HG03442 (cell line): ENCODE measurements at regions not wholly inside any gene's neighbourhood (a gene's known extent, or its start where the extent isn't known, plus 50 kb on each side); places are given as distances from the start of the nearest gene placed in this dataset.

Experiments
- ATAC-seq: cut with Tn5 transposase; IDR thresholded peaks from one replicate; pipeline ENCODE4 v1.9.1; 2021; ENCODE audit warnings: mild to moderate bottlenecking, moderate library complexity; ENCODE audit not compliant: unreplicated experiment

DNA sequence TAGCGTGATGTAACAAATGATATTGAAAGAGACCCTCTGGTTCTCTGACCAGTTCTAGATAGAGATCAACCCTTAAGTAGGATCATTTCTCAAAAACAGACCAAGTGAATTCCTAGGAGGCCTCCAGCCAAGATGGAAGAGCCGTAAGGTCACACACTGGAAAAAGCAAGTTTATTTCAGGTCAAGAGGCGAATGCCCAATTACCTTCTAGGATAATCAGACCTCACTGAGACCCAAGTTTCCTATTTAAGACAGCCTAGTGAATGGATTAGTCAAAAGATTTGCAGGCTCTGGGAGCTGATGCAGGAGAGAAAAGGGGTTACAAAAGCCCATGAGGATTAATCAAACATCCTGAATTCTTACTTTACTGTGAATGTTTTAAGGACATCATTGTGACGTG, 486.1 kb upstream of the NRP1 start:
- ATAC-seq, result no peak

DNA sequence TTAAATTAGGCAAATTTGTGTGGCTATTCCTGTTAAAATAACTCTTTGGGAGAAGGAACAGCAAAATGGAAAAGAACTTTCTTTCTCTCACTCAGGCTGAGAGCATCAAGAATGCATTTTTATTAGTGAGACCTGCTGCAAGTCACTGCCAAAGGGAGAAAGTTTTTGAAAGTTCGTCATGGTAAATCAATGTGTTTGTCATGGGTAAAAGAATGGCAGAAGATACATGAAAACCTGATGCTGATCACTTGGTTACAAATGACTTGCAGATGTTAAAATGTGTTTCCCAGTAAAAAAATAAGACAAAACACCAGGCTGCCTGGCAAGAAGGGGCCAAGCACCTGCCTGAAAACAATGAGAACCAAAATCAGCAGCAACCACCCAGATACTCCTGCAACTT, 484.7 kb upstream of the NRP1 start:
- ATAC-seq, result no peak

DNA sequence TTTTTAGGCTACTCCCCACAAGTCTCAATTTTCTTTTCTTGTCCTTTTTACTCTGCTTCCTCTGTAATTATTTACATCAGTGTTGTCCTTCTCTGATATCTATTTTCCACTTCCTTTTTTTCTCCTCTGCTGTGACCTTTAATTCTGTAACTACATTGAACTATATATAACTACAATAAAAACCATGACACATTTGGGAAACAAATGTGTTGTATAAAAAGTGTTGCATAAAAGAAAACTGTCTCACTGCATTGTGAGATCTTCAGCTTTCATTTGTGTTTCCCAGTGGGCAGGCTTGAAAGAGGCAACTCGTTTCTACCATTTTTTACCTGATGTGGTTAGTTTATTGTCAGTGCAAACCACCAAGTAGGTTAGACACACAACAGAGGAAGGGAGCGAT, 483.9 kb upstream of the NRP1 start:
- no peak for ATAC-seq

DNA sequence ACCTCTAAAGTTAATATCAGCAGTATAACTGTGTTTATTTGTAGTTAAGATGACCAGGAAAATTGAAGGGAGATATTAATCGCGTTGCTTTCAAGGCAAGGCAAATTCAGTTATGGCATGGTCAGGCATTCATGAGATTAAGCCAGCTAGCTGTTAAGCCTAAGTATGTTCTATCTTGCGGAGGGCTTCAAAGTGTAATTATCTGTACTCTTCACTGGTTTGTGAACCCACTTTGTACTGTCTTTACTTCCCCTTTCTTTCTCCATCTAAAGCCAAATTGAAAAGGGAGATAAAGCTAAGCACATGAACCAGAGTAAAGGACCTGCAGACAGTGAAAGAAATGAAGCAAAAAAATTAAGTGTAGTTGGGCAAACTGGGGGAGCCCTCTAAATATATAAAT, 483.1 kb upstream of the NRP1 start:
- no peak for ATAC-seq

DNA sequence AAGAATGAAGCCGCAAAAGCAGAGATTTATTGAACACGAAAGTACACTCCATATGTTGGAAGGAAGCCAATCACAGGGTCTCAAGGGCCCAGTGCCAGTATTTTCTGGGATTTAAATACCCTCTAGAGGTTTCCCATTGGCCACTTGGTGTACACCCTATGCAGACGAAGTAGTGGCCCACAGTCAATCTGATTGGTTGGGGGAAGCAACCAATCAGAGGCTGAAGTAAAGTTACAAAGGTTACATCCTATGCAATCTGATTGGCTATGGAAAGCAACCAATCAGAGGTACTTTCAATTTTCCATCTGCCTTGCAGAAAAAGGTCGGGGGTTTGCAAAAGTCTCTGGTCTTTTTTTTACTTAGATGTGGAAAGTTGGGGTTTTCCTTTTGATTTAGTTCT, 481.3 kb upstream of the NRP1 start:
- no peak for ATAC-seq

DNA sequence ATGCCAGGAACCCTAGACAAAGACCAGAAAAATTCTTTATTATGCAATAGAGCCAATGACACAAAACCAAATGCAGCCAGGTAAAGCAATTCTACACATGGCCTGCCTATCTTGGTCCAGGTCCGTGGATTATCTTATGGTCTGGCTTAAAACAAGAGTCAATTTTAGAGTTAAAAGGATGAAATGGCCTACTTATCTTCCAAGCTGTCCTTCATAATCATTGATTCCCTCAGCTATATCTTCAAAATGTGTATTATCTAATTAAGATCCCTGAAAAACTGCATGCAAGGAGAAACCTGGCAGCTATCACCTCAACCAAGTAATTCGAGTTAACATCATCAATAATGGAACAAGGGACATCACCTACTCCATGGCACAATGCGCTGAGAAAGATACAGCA, 479.4 kb upstream of the NRP1 start:
- ATAC-seq, result no peak

DNA sequence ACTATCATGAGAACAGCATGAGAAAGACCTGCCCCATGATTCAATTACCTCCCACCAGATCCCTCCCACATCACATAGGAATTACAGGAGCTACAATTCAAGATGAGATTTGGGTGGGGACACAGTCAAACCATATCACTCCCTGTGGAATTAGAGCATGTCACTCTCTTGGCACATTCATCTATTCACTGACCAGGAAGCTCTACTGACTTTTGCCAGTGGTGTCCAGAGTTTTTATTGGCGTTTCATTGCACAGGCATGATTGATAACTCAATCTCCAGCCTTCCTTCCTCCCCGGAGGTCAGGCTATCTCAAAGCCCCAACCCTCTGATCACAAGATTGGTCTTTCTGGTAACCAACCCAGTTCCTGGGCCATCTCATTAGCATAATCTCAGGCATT, 478.9 kb upstream of the NRP1 start:
- ATAC-seq, result no peak

DNA sequence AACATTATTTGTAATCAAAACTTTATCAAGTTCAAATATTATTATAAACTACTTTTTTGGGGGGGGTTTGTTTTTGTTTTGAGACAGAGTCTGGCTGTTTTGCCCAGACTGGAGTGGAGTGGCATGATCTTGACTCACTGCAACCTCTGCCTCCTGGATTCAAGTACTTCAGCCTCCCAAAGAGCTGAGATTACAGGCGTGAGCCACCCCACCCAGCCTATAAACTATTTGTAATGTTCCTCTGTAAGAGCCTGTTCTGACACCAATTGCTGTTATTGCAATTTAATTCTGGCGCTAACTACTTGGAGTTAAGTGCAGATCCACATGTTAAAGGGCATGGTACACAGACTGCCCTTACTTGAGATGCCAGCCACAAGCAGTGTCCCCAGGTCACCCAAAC, 478.1 kb upstream of the NRP1 start:
- ATAC-seq, result no peak

DNA sequence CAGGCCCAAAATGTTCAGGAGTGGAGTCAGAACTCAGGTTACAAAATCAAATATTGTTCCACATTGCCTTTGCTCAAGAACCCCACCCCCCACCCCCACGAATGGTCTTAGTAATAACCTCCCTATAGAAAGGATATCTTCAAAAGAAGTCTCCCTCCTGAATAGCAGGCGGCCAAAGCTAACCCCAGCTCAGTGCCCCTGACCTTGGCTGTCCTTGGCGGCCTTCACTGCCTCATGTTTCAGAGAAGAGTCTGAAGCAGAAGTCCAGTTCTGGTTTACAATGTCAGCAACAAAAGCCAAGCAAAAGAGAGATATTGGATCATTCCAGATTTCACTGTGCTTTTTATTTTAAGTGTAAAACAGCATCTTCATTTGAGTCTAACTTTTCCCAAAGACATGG, 476.5 kb upstream of the NRP1 start:
- ATAC-seq, result no peak

DNA sequence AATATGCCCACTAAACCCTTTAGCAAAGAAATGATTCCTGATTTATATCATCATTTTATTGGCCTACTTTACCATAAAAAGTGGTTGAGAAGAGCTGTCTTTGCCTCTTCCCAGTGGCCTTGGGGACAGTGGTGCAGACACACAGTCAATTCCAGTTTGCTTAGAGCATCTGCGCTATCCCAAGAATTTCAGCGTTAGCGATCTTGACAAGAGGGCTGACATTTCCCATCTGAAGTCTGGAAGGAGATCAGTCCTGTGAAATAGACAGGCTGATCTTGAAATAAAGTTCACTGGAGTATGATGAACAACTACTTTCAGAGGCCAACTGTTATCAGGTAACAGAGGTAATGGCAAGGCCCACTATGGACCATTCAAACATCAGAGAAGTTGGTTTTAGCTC, 475.3 kb upstream of the NRP1 start:
- ATAC-seq, result no peak

DNA sequence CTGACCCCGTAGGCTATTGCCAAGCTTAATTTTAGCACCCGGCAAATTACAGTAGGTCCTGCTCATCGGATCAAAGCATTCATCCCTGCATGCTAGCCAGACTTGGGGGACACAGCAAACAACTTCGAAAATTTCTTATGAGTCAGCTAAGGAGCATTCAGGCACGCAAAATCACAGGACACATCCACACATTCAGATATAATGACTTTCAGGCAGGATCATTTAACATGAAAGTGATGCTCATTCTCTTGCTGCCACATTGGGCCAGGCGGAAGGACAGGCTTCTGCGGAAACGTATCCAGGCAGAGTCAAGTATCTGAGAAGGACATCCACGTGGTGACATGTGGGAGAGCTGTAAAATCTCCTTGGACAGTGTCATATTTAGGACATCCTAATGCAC, 474.0 kb upstream of the NRP1 start:
- no peak for ATAC-seq

DNA sequence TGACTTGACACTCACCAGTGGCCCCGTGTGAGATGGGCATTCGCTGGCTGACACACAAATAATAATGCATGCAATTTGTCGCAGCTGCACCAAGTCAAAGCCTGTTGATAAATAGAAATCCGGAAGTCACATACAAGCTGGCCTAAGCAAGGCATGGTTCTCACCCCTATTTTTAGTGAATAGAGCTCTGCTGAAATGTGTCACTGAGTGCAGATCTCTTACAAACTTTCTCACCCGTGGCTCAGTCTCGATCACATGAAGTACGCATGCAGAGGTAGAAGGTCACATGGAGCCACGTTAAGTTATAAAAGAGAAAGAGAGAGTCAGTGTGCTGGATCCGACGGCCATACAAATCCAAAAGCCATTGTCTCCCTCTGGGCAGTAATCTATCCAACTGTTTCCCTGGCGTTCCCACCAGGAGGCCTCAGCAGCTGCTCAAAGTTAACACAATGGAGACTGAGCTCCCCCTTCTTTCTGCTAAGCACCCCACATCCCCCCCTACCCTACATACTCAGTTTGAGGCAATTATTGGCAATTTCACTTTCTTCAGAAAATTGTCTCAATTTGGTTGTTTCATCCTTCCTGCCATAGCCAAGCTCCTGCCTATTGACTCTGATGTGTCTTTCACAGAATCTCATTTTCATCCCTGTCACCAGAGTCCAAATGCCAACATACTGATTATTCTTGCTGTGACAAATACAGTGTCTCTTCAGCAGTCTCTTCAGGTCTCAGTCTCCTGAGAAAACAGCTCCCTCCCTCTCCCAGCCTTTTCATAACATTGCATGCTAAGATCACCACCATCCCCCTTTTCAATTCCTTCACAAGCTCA, 473.3 kb upstream of the NRP1 start:
- no peak for ATAC-seq

DNA sequence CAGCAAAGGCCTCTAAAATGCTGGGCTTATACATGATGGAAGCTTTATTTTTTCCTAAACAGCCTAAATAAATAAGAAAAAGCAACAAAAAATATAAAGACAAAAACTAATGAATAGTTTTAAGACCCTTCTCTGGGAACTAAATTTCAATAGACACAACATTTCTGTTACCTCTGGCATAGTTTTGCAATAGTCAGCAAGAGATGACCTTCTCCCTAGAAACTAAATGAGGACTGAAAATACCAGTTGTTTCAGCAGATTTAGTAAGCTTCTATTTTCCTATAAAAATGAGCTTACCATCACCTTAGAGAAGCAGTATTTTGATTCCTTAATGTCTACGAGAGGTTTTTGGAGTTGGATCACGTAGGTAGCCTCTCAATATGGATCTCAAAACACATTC, 471.4 kb upstream of the NRP1 start:
- ATAC-seq, result no peak

DNA sequence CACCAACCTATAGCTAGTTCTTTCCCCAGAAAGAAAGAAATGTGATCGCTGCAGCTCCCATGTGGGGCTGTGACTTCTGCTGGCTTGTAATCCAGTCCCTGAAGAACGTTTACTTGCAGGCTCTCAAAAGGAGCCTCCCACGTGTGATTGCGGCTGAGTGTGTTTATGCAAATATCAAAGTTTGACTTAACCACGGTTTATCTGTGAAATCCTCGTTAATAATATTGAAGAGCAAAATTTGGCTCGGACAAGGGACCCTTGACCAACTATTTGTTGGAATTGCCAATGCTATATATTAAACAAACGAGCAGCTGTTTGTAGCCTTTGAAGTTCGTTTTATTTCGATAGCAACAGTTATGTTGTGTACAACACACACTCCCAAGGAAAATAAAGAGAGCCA, 470.1 kb upstream of the NRP1 start:
- no peak for ATAC-seq

DNA sequence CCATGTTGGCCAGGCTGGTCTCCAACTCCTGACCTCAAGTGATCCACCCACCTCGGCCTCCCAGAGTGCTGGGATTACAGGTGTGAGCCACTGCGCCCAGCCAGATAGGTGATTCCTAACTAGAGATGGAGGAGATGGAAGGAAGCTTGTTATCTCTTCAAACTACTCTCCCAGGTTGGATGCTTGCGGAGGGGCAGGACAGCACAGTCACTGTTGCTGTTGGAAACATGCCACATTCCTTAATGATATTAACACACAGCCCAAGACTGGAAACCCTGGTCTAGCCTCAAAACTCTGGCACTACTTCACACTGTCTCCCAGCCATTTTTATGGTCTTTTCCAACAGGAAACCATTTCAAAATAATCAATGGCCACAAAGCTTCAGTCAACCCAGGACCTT, 468.8 kb upstream of the NRP1 start:
- ATAC-seq, result no peak

DNA sequence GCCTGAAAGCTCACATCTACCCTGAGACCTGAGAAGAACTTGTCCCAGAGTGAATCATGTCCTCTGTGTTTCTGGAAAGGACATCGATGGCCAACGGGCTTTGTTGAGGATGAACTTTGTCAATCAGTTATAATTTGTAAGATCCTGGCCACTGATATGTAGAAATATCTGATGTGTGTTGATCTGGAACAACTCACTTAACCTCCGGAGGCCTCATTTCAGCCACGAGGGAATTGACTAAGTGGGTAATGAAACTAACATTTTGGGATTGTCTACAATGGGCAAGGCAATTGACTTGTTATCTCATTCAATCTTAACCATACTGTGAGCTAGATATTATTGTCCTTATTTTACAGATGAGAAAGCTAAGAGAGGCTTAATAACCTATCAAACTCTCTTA, 468.1 kb upstream of the NRP1 start:
- ATAC-seq, result no peak

DNA sequence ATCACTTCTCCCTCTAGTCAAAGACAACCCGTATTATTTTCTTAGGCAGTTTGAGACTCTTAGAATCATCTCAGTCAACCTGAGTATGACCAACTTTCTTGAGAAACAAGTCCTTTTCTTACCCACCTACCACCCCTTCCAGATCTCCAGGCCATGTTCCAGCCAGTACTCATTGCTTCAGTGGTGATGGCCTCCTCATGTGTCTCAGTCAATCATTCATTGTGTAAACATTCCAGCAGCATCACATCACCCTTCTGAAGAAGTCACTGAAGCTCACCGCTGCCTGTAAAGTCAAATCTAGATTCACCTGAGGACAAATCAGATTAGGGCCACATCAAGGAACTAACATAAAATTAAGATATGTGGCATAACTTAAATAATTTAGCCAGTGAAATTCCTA, 467.2 kb upstream of the NRP1 start:
- no peak for ATAC-seq

DNA sequence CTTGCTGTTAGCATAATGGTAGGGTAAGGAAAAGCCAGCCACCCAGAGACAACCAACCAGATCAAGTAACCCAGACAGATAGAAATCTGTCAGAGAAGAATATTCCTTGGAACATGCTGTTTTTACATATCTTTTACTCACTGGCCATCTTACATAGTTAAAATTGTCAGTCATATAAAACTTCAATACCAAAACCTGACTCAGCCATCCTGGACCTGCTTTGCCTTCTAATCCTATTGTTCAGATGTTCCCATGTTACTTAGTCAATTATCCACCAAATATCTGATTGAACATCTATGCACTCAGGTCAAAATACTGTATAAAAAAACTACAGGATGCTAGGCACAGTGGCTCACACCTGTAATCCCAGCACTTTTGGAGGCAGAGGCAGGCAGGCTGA, 466.5 kb upstream of the NRP1 start:
- no peak for ATAC-seq

DNA sequence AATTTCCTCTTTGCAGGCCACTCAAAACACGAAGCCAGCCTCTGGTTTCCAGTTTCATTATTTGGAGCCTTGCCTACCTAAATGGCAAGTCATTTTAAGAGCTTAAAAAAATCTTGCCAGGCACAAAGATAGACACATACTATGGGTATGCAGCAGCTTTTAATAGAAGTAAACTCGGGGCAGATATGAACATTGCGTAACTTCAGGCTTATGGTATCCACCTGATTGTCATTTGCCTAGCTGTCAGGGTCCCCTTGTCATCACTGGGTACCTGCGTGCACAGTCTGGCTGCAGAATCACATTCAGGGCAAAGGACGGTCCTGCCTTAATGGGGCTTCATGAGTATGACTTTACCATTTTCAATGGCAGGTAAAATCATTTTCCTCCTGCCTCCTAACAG, 466.1 kb upstream of the NRP1 start:
- ATAC-seq, result no peak

DNA sequence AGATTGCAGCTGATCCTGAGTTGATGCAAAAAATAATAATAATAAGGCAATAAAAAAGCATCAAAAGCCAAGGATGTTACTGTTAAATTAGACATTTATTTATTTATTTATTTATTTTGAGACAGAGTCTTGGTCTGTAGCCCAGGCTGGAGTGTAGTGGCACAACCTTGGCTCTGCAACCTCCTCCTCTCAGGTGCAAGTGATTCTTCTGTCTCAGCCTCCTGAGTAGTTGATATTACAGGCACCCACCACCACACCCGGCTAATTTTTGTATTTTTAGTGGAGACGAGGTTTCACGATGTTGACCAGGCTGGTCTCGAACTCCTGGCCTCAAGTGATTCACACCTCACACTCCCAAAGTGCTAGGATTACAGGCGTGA, 465.5 kb upstream of the NRP1 start:
- ATAC-seq, result no peak

DNA sequence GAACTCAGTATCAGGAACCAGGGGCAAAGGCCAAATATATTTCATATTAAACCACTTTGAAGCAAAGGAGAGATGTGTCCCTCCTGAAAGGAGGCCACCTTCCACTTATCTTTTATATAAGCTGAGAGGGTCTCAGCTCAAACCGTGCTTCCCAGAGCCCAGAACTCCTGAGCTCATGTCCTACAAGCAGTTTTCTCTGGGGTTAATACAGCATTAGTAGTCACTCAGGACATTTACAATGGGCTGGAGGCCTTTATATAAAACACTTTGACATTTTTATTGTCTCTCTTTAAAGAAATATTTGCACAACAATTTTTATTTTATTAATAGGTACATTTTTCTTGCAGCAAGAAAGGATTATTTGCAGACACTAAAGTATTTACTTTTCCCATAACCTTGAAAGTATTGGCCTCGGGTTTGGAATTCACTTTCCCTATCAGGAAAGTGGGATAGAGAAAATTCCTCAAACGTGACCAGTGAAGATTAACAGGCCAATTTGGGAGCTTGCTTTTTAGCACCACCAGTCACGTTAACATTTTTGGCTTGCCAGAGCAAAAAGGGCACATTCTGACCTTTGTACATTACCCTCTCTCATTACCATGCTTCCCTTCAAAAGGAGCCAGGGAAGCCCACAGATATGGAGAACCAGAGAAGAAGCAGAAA, 464.9 kb upstream of the NRP1 start:
- no peak for ATAC-seq

DNA sequence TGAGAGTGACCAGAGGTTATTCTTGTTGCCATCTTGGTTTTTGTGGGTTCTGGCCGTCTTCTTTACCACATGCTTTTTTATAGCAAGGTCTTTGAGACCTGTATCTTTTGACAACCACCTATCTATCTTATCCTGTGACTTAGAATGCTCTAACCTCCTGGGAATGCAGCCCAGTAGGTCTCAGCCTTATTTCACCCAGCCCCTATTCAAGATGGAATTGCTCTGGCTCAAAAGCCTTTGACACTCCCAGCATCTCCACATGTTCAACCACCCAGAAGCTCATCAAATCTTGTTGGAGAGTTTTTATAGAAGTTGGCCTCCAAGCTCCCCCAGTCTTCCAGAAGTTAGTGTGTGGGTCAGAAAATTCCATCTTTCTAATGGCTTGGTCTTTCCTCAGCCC, 464.3 kb upstream of the NRP1 start:
- ATAC-seq, result no peak

DNA sequence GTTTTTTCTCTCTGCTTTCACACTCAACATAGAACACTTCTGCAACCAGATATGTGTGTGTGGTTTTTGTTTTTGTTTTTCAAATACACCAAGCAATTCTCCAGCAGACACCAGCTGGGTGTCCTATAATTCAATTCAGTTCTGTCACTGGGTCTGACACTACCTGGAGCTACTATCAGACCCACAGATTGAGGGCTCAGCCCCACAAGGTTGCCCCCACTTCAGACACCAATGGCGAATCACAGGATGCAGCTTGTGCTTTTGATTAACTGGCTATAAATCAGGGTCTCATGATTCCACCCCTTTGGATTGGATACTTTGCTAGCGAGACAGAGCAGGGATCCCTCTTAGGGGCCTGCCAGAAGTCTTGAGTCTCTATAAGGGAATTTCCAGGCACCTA, 462.2 kb upstream of the NRP1 start:
- no peak for ATAC-seq
